G401 (cell line): ENCODE measurements at regions not wholly inside any gene's neighbourhood (a gene's known extent, or its start where the extent isn't known, plus 50 kb on each side); places are given as distances from the start of the nearest gene placed in this dataset.
A peak's percentile ranks its signal among the peaks of the same experiment; 100 is the strongest.
"Not testable (repeated sequence)": the region's sequence is repeated elsewhere in the genome, so short reads cannot be mapped to it uniquely, and the experiment has no call there.

Source experiments
- DNase-seq: peaks from one replicate; pipeline ENCODE4 v3.0.0-alpha.2; 2015; ENCODE audit warnings: low spot score
- in situ Hi-C: cut with HindIII; loops from 2 replicates; pipeline ENCODE4 v1.10.0; 2016; ENCODE audit warnings: low sequenced_read_pairs, mixed read lengths

DNA sequence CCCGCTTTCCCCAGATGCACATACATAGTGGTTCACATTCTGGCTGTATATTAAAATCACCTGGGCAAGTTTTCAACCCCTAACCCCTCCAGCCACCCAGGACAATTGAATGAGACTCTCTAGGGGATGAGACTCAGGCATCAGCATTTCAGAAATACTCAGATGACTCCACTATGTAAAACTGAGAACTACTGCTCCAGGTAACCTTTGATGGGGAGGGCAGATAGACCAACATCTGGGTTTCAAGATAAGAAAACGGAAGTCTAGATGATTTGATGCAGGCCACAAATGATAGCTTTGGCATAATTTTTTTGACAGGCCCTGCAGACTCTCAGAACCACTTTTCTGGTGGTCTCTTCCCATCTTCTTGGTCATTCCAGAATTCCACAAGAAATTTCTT, 341.1 kb downstream of the EMP1 start:
- in situ Hi-C loops: no loop called here
- no peak for DNase-seq

DNA sequence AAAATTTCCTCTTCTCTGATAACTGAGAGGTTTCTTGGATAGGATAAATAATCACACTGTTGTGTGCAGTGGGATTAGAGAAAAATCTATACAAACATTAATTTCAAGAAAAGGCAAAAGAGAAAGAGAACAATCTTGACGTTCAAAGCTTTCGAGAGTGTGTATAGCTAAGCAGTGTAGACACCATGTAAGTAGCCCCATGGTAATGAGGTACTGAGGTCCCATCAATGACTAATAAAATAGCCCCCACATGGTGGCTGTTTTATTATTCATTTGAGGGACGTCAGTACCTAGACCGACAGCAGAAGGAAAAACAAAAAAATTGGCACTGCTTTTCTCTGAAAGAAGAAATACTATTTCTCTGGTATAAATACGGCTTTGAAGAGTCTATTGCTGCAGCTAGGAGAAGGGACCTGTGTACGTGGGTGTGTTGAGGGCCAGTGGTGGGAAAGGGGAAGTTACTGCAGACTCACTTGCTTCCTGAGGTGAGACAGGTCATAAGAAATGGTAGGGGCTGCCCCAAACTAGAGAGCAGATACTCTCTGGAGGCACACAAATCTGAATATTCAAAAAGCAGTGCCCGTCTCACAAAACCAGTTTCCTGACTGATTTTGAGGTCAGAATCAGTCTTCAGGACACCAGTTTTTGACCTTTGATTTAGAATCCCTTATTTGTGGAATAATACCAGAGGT, 339.8 kb downstream of the EMP1 start:
- no peak for DNase-seq
- in situ Hi-C loops: no loop called here

GRCh38 chr12:13534645-13535398, 338.3 kb downstream of the EMP1 start:
- in situ Hi-C loops: no loop called here

GRCh38 chr12:13534242-13534641, 337.7 kb downstream of the EMP1 start:
- in situ Hi-C loops: no loop called here

More at GRCh38 chr12:13534645-13535398, 338.3 kb downstream of the EMP1 start:
- peak; percentile 57 for DNase-seq

DNA sequence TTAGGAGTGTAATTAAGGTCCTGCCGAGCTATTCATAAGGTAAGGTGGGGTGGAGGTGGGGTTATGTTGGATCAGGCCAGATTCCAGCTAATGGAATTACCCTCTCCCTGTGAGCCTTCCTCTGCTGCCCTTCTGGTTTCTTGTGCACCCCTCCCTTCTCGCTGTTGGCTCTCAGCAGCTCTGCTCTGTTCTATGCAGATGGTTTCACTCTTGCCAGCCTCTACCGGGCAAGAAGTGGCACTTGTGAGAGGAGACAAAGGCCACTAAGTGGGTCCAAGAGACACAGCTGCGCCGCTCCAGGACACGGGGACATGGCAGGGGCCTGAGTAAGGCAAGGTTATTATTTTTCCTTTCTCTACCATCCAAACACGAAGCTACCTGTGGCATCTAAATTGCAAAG, 334.4 kb downstream of the EMP1 start:
- DNase-seq: no peak
- in situ Hi-C loops: no loop called here

More at GRCh38 chr12:13534242-13534641, 337.7 kb downstream of the EMP1 start:
- DNase-seq: no peak

GRCh38 chr12:13526185-13526921, 329.8 kb downstream of the EMP1 start:
- DNase-seq, in situ Hi-C loops: not testable (repeated sequence)

- in situ Hi-C loops: no loop called here
- DNase-seq: no peak
Observed at GRCh38 chr12:13523536-13524307, 327.2 kb downstream of the EMP1 start.

GRCh38 chr12:13518034-13518433, 321.5 kb downstream of the EMP1 start:
- DNase-seq, in situ Hi-C loops: not testable (repeated sequence)

DNA sequence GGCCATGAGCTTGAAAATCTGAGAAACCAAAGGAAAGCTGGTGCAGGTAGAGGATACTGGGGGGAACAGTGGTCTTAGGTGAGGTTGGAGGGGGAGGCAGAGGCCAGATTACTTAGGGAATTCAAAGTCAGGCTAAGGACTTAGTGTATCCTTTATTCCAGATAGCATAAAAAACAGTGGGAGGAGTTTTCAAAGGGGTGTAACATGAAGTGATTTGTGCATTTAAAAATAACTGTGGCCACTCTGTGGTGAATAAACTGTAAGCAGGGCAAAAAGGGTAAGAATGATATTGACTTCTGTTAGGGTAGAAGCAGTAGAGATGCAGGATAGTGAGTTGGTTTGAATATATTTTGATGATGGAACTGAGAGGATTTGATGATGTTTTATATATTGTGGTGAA, 313.2 kb downstream of the EMP1 start:
- DNase-seq: no peak
- in situ Hi-C loops: no loop called here

DNA sequence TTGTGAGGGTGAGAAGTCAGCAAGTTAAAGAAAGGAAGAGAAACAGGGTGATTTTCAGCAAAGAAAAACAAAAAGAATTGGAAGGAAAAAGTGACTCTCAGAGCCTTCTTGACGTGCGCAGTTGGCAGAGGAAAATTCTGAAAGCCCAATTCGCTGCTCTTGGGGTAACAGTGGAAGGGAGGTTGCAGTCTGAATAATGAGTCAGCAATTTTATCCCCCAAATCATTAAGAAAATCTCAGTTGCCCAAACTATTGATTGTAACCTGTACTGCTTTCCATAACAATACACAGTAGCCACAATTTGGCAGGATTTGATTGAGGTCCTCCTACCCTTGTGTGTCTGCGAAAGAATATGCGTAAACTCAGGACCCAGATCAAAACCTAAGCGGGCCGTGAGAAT, 309.1 kb downstream of the EMP1 start:
- no peak for DNase-seq
- in situ Hi-C loops: no loop called here

DNA sequence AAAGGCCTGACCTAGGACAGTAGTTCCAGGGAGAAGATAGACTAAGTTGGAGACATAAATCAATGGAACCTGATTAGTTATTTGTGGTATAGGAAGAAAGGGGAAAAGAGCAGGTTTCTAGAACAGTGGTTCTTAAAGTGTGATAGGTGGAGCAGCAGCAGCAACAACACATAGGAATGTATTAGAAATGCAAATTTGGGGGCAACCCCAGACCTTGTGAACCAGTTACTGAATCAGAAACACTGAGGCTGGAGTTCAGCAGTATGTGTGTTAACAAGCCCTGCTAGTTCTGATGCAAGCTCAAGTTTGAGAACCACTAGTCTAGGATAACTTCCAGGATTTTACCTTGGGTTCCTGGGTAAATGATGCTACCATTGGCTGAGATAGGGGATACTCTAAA, 308.7 kb downstream of the EMP1 start:
- in situ Hi-C loops: no loop called here
- DNase-seq: no peak

GRCh38 chr12:13504736-13505135, 308.2 kb downstream of the EMP1 start:
- in situ Hi-C loops: no loop called here
- no peak for DNase-seq

DNA sequence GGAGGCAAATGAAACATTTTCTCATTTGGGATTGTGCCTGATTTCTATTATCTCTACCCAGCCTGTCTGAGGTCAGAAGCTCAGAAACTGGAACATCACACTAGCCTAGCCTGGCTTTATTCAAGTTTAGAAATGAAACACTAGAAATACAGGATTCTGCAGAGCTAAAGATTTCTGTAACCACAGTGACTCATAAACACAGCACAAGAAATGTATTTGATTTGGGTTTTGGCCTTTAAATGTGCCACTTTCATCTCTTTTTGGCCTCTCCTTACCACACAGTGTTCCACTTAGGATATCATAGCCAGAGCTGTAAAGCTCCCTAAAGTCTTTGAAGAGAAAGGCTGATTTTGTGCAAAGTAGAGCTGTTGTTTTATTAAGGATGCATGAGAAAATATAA, 307.5 kb downstream of the EMP1 start:
- DNase-seq: no peak
- in situ Hi-C loops: no loop called here

- no peak for DNase-seq
- in situ Hi-C loops: no loop called here
Observed at GRCh38 chr12:13503094-13503835, 306.7 kb downstream of the EMP1 start.

GRCh38 chr12:13499008-13499407, 302.5 kb downstream of the EMP1 start:
- in situ Hi-C loops: no loop called here

GRCh38 chr12:13496111-13496510, 299.6 kb downstream of the EMP1 start:
- no peak for DNase-seq
- in situ Hi-C loops: no loop called here

More at GRCh38 chr12:13499008-13499407, 302.5 kb downstream of the EMP1 start:
- DNase-seq: no peak

GRCh38 chr12:13489246-13489645, 292.7 kb downstream of the EMP1 start:
- DNase-seq: no peak

DNA sequence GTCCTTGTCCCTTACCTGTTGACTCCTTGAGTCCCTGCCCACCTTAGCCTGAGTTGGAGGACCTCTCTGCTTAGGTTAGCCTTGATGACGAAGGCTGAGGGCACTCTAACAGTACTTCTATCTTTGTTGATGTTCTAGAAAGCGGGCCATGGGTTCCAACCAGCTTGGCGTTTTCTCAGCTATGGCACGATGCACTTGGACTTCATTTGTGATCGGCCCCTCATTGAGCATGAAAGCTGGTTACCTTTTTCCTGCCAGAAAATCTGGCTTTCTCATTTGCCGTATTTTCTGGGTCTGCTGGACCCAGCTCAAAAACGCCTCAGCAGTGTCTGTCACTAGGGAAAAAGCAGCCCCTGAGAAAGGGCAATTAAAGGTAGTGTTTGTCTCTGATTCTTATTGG, 290.8 kb downstream of the EMP1 start:
- in situ Hi-C loops: no loop called here
- peak; percentile 87 for DNase-seq

More at GRCh38 chr12:13489246-13489645, 292.7 kb downstream of the EMP1 start:
- in situ Hi-C loops: no loop called here

GRCh38 chr12:13486794-13487193, 290.3 kb downstream of the EMP1 start:
- in situ Hi-C loops: no loop called here
- DNase-seq: no peak
